ENCODE measurements at regions not wholly inside any gene's neighbourhood (a gene's known extent, or its start where the extent isn't known, plus 50 kb on each side); places are given as distances from the start of the nearest gene placed in this dataset.

DNA sequence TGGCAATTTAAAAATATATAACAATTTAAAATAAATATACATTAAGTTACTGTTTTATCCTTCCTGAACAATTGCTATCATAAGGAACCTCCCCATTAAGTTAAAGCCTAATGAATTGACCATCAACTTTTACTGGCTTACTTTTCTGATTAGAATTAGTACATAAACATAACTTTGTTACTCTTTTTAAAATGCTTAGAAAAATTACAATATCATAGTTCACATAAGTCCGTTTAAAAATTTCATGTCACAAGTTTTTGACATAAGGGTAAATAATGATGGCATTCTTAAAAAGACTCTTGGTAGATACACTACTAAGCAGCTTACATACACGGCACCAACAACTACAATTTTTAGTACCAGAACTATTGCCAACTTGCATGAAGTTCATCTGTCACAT, 1308.6 kb downstream of the FSCB start:
- TF ChIP-seq, protein P1, sequence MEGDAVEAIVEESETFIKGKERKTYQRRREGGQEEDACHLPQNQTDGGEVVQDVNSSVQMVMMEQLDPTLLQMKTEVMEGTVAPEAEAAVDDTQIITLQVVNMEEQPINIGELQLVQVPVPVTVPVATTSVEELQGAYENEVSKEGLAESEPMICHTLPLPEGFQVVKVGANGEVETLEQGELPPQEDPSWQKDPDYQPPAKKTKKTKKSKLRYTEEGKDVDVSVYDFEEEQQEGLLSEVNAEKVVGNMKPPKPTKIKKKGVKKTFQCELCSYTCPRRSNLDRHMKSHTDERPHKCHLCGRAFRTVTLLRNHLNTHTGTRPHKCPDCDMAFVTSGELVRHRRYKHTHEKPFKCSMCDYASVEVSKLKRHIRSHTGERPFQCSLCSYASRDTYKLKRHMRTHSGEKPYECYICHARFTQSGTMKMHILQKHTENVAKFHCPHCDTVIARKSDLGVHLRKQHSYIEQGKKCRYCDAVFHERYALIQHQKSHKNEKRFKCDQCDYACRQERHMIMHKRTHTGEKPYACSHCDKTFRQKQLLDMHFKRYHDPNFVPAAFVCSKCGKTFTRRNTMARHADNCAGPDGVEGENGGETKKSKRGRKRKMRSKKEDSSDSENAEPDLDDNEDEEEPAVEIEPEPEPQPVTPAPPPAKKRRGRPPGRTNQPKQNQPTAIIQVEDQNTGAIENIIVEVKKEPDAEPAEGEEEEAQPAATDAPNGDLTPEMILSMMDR (IDR thresholded peaks at IDR 0.05; ENCODE audit: low read depth, low read length, poor library complexity, severe bottlenecking), result no peak
- TF ChIP-seq EZH2phosphoT487 (IDR thresholded peaks at IDR 0.05; ENCODE audit: borderline replicate concordance, low read length), result no peak
